GM18507 (cell line): ENCODE measurements at regions not wholly inside any gene's neighbourhood (a gene's known extent, or its start where the extent isn't known, plus 50 kb on each side); places are given as distances from the start of the nearest gene placed in this dataset.

Experiments used
- DNase-seq: peaks from one replicate; pipeline ENCODE4 v3.0.0; 2011; ENCODE audit warnings: low read depth; ENCODE audit not compliant: insufficient read length; ENCODE audit errors: extremely low spot score
- FAIRE-seq: peaks from 2 replicates; lab custom pipeline; 2011; peaks lifted over from hg19 to GRCh38; lab: Jason Lieb, UNC

DNA sequence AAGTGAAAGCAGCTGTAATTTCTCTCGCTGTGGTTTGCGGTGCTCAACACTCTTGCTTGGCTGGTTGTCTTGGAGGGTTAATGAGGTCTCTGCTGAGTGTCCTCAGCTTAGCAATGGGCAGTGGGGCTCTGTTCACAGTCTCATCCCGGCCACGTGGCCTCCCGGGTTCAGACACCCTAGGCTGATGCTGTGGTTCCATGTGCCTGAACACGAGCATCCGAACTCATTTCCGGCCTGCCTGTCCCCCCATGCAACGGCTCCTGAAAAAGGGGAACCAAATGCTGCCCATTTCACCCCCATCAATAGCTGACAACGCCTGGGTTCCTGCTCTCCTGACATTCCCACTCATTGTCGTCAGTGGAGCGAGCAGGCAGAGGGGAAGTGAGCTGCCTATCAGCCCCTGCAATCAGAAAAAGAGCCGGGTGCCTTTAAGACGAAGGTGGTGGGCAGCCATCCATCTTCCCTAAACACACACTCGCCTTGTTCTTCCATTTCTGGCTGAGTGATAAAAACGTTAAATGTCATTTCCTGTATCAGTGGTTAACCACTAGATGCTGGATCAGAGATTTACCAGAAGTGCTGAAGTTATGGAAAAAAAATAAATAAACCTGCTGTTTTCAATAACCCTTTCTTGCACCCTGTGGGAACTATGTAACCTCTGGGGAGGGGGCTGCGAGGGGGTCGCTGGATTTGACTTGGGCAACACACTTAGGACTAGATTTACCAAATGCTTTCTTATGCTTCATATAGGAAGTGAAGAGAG lies 60.3 kb upstream of the BCL2L14 start:
- FAIRE-seq: peak; percentile 99
- no peak for DNase-seq

DNA sequence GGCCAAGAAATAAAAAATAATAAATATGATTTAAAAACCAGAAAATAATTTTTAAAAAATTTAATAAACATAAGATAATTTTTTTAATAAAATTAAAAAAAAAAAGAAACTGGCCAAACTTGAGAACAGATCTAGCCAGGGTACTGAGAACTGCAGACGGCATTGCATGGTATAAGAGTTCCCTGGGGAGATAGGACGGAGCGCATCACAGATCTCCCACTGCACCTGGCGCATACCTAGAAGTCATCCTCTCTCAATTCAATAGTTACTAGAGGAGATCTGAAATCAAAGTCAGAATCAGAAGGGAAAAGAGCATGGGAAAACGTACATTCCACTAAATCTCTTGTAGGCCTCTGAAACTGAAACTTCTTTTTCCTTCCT lies 58.9 kb upstream of the BCL2L14 start:
- FAIRE-seq (no peak), DNase-seq (no peak)

DNA sequence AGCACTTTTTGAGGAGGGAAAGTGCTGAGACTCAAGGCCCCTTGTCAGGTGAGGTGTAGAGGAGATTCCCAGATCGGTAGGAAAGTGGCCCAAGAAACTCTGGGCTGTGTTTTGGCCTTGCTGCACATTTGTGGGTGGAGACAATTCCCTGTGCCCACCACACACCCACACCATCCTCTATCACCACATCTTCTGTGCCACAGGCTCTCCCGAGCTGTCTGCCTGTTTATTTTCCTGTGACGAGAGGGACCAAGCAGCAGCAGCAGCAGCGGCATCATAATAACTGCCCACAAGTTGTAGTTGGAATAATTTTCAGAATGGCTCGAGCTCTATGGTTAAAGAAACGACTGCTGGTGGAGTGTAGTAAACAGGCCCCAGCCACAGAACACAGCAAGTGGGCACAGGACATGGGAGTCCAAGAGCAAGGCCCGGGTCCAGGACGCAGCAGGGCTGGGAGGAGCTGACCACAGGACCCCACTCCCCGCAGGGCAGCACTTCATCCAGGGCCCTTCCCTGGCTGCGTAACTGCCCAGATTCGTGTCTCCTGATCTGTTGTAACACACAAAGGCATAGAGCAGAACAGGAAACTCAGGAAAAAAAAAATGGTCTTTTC lies 55.6 kb upstream of the BCL2L14 start:
- FAIRE-seq (no peak), DNase-seq (no peak)

DNA sequence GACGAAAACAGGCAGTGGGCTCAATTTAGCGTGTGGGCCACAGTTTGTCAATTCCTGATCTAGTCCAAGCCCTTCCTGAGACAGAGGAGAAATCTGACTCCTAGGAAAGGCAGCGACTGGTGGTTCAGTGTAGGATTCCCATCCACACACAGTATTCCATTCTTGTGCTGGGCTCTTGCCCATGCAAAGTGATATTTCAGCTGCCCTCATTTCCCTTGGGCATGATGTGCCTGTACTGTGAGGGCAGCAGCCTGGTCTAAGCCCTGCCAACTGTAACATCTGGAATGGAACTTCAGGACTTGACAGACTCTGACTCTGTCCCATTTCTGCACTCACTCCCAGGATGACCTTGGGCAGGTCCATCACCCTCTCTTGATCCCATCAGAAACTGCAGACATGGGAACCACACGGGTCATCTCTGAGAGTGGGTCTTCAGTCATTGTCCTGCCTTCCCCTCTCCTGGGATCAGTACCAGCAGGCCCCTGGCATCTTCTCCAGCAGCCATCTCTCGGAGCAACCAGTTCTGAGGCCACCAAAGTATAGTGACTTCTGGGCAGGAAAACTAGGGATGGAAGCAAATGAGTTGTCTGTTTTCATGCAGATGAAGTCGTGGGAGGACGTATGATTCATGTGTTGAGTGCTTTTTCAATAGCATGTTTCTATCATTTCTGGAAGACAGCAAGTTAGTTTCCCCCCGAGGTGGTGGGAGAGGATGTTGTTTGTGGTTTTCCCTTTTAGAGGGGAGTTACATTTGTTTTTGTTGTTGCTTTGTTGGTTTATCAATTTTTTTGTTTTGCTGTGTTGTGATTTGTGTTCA lies 54.2 kb upstream of the BCL2L14 start:
- FAIRE-seq (peak; percentile 61), DNase-seq (no peak)

DNA sequence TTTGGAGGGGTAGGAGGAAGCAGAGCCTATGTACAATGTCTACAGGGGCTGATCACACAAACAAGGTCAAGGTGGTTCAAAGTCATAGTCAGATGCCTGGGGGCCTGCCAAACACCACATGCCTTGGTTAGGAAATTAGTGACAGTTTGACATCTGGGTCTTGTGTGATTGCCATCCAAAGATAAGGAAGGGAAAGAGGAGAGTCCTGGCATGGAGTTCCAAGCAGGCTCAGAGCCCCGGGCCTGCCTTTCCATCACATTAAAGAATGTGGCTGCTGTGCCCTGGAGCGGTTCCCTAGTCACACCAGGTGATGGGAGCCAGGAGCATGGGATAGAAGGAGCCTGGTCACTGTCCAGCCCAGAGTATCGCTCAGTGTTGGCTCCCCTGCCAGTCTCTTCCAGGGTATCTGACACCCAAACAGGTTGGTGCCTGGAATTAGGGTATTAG lies 53.6 kb upstream of the BCL2L14 start:
- FAIRE-seq (no peak), DNase-seq (no peak)

DNA sequence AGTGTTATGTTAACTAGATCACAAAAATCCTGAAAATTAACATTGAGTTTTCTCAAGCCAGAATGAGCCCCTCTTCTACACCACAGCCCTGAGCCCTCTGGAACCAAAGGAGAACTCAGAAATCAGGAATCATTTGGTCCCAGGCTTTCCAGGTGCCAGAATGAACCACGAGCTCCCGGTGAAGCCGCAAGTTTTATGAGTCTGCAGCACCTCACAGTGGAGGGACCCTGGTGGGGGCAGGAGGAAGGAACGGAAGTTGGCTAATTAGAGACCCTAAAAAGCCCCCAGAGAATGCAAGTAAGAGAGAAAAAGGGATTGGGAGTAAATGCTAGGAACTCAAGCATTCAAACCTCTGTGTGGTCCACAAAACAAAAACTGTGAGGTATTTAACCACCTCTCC lies 52.9 kb upstream of the BCL2L14 start:
- no peak for DNase-seq
- FAIRE-seq: no peak

DNA sequence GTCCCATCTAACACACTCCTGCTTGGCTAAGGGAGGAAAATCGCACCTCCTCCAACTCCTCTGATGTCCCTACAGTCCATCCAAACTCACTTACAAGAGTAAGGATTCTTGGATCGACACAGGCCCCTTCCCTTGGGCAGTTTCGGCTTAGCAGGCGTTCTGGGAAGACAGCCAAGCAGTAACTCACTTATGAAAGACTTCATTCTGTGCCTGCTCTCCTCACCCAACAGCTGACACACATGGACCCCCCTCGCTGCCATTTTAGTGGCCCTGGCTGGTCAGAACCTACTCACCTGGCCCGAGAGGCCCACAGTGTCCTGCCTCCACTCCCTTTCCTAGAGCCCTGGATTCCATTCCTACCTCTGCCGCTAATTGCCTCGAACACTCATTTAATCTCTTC lies 52.3 kb upstream of the BCL2L14 start:
- FAIRE-seq: no peak

DNA sequence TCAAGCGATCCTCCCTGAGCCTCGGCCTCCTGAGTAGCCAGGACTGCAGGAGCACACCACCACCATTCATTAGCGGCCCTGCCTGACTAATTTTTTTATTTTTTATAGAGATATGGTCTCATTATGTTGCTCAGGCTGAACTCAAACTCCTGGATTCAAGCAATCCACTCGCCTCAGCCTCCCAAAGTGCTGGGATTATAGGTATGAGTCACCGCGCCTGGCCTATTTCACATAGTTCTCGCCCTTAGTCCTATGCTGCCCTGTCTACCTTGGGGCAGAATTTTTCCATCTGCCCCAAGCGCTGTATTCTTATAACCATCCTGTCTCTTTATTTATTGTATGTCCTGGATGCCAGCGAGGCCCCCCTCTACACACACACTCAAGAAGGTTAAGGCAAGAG lies 50.9 kb upstream of the BCL2L14 start:
- FAIRE-seq (no peak), DNase-seq (no peak)

More for the DNA sequence above, 52.3 kb upstream of the BCL2L14 start:
- DNase-seq: no peak

DNA sequence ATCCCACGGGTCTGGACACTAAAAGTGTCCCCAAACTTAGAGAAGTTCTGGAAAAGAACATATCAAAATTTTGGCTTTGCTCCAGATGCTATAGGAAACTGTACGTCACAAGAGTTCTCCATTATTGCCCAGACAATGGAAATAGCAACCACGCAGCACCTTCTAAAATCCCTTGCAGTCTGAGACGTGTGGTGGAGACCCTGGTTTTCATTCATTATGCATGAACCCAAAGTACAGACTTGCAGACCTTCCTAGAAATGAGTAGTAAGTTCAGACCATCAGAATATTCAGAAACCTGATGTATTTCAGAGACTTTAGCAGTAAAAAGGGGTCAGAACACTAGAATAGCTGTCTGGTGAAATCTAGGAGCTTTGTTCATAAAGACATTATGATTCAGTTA lies 50.0 kb upstream of the BCL2L14 start:
- FAIRE-seq (no peak), DNase-seq (no peak)
